ENCODE measurements at regions not wholly inside any gene's neighbourhood (a gene's known extent, or its start where the extent isn't known, plus 50 kb on each side); places are given as distances from the start of the nearest gene placed in this dataset.
"Not testable (repeated sequence)": the region's sequence is repeated elsewhere in the genome, so short reads cannot be mapped to it uniquely, and the experiment has no call there.

- no peak for DNase-seq
Measured at GRCh38 chr2:17251171-17251570, 267.1 kb downstream of the RAD51AP2 start.

DNA sequence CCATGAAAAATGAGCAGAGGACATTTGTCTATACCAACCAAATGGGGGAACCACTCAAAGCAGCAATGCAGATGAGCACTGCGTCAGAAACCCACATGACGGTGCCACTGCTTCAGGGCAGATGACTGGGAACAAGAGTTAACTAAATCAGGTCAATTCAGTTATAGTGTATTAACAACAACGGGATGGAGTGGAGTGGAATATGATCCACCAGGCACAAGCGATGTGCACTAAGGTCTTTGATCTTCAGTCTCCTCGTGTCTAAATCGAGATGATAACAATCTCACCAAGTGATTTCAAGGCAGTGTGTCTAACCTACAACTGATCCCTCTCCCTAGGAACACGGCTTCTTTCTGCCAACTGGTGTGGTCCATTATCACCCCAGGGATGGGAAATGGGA, 269.0 kb downstream of the RAD51AP2 start:
- DNase-seq, result no peak

- no peak for DNase-seq
Measured at GRCh38 chr2:17245906-17246305, 272.3 kb downstream of the RAD51AP2 start.

DNA sequence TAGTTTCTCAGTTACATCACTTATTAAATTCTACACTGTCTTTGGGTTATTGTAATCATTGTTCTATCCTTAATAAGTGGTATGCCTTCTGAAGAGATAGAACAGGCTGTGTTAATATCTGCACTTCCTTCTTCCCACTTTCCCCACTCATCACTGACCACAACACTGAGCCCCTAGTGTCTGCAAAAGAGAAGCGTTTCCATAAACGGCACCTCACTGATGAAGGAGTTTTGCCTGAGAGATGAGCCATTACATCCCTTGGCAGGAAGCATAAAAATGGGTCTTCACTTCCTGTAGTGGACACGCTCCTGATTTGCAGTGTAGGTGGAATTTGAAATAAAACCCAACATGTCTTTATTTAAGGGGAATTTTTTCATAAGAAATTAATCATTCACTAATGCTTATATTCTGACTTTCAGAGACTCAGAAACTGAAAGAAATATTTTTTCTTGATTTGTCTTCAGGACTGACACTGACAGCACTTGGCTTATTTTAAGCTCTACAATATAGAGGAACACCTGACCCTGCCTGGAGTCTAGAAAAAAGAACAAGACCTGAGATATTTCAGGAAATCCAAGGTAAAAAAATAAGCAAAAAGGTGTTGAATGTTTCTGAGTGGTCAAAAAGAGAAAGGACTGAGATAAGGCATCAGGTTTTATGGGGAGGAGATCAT, 275.3 kb downstream of the RAD51AP2 start:
- no peak for DNase-seq

DNA sequence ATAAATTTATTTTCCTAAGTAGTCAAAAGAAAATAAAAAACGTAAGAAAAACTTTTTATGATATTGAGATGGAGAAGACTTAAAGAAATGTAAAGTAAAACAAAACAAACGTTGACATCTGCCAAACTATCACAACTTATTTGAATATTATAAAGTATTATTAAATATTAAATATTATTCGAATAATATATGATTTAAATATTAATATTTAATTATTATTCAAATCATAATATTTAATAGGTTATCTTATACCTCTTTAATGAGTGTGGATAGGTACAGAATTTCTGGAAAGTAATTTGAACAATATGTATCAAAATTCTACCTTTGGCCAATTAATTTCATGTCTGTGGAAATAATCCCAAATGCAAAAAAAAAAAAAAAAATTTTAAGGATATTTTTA, 278.7 kb downstream of the RAD51AP2 start:
- no peak for DNase-seq

GRCh38 chr2:17235167-17235566, 283.1 kb downstream of the RAD51AP2 start:
- DNase-seq, result no peak

- DNase-seq, result no peak
Measured at GRCh38 chr2:17232776-17233556, 285.3 kb downstream of the RAD51AP2 start.

- no peak for DNase-seq
Measured at GRCh38 chr2:17231394-17231965, 286.8 kb downstream of the RAD51AP2 start.

DNA sequence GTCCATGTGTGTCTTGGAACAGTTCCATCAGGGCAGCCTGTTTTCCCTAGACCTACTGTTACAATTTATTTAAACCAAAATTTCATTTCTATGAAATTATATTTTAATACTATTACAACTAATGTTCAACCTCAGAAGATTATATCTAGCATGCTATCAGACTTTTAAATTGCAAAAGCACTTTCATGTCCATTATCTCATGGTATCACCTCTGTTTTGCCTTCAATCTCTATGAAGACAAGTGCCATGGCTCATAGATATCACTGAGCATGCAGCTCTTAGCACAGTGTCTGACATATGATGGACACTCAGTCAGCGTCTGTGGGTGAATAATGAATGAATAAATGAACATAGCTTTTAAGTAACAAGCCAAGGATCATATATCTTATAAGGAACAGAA, 288.8 kb downstream of the RAD51AP2 start:
- no peak for DNase-seq

GRCh38 chr2:17228461-17228860, 289.8 kb downstream of the RAD51AP2 start:
- no peak for DNase-seq

- no peak for DNase-seq
Measured at GRCh38 chr2:17227856-17228255, 290.4 kb downstream of the RAD51AP2 start.

DNA sequence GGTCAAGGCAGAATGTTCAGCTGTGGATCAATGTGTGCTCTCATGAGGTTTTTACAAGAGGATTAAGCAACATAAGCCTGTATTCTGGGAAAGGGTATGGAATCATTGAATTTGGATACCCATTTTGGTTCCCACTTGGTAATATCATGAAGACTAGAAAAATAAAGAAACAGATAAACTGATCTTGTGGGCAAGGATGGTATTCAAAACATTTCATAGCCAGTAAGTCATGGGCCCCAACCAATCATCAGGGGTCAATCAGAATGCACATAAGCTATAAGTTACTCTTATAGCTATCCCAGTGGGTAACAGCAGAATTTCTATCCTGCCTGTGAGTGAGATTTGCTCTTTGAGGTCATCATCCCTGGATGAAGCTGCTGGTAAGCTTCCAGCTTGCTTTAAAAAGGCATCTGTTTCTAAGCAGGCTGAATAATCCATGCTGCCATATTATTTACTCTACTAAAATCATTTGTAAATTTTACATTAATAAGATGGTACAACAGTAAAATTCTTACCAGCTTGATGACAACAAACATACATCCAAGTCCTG, 291.2 kb downstream of the RAD51AP2 start:
- DNase-seq, result no peak

GRCh38 chr2:17223211-17223610, 295.0 kb downstream of the RAD51AP2 start:
- DNase-seq, result no peak

- no peak for DNase-seq
Measured at GRCh38 chr2:17208511-17208910, 309.7 kb downstream of the RAD51AP2 start.

DNA sequence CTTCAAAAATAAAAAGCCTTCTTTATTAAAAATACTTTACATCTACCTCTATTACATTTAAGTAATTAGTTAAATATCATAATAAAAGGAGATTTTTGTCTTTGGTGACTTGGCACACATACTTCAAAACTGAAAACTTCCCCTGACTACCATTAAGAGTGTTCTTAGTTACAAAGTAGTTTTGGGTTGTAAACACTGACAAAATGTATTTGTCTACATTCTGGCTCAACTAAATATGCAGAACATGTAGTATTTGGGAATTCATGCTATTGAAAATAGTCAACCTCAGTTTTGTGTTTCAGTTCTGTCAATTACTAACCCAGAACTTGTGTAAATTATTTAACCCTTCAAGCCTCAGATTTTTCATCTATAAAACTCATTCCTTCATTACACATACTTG, 311.5 kb downstream of the RAD51AP2 start:
- no peak for DNase-seq

DNA sequence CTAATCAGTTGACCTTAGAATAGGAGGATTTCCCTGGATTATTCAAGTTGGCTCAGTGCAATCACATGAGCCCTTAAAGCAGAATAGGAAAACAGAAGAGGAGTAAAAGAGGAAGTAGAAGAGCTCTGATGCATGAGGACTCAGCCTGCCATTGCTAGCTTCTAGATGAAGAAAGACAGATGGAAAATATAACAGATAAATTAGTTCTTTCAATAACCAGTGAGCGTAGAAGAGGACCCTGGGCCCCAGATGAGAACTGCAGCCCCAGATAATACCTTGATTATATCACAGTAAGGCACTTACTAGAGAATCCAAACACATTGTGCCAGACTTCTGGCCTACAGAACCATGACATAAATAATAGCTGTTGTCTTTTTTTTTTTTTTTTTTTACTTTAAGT, 314.0 kb downstream of the RAD51AP2 start:
- DNase-seq, result not testable (repeated sequence)

DNA sequence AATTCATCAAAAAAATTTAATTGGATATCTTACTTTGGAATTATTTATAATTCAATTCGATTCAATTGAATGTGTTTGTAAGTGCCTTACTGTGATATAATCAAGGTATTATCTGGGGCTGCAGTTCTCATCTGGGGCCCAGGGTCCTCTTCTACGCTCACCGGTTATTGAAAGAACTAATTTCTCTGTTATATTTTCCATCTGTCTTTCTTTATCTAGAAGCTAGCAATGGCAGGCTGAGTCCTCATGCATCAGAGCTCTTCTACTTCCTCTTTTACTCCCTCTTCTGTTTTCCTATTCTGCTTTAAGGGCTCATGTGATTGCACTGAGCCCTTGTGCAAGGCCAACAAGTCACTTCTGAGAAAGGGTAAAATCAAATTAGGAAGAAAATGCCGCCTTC, 315.6 kb downstream of the RAD51AP2 start:
- DNase-seq, result not testable (repeated sequence)

DNA sequence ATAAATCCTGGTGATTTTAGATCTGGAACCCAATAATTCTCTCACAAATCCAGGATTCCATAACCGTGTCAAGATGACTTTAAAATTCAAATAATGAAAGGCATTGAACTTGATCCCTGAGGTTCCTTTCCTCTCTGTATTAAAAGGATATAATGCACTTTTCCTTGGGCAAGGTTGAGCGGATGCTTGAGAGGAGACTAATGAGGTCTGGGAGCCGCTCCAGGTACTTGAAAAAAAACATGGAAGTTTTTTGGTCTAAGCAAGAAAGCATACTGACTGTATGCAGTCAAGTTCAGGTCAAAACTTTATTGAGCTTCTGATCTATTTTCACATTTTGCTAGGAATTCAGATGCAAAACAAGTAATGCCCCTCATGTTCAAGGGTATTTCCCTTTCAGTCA, 318.5 kb downstream of the RAD51AP2 start:
- DNase-seq, result no peak

GRCh38 chr2:17196380-17196779, 321.9 kb downstream of the RAD51AP2 start:
- DNase-seq, result no peak

DNA sequence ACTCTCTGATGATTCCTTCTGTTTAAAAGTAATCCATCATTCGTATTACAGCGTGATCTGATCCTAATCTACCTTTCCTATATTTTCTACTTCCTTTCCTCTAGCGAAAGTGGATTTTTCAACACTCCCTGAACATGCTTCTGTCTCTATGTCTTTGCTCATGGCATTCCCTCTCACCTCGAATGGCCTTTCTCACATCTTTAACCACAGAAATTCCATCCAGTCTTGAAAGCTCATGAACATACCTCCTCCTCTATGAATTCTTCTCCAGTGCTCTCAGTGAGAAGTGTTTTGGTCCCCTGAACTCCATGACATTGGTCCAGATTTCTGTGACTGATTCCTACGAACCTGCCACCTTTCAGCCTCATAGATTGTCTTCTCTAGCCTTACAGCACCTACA, 323.2 kb downstream of the RAD51AP2 start:
- no peak for DNase-seq

GRCh38 chr2:17194083-17194482, 324.2 kb downstream of the RAD51AP2 start:
- DNase-seq, result no peak

GRCh38 chr2:17193433-17193890, 324.8 kb downstream of the RAD51AP2 start:
- not testable (repeated sequence) for DNase-seq

- no peak for DNase-seq
Measured at GRCh38 chr2:17191223-17191622, 327.0 kb downstream of the RAD51AP2 start.

DNA sequence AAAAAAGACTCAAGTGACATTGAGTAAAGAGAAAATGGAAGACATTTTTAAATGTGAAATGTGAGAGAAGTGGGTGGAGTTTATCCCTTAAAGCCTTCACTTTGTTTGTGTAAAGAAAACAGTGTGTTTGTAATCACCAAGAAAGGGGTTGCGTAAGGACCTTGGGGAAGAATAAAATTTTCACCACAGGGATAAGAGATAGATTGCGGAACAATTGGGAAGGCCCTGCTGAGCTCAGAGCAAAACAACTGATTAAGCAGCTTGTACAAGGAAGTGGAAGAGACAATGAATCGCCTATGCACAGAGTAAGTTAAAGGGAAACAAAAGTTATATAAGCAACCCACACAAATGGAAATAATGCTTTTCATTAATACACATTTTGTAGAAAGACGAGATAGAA, 327.7 kb downstream of the RAD51AP2 start:
- DNase-seq, result no peak
